ENCODE measurements at regions not wholly inside any gene's neighbourhood (a gene's known extent, or its start where the extent isn't known, plus 50 kb on each side); places are given as distances from the start of the nearest gene placed in this dataset.

DNA sequence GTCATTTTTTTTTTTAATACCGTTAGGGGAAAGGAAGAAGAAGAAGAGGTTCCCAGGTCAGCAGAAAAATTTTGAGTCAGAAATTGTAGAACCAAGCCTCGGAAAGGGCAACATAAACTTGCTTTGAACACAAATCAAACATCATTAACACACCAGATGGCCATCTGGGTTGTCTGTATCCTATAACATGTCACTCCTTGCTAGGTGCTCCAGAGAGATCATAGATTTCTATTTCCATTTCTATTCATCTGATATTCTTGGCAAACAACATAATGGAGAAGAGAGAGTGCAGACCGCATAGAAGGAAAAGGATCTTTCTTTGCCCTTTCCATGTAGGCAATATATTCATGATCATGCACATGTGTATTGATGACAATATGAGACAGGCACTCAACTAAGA is 129.5 kb upstream of the STT3B start:
- TF ChIP-seq, protein P1, sequence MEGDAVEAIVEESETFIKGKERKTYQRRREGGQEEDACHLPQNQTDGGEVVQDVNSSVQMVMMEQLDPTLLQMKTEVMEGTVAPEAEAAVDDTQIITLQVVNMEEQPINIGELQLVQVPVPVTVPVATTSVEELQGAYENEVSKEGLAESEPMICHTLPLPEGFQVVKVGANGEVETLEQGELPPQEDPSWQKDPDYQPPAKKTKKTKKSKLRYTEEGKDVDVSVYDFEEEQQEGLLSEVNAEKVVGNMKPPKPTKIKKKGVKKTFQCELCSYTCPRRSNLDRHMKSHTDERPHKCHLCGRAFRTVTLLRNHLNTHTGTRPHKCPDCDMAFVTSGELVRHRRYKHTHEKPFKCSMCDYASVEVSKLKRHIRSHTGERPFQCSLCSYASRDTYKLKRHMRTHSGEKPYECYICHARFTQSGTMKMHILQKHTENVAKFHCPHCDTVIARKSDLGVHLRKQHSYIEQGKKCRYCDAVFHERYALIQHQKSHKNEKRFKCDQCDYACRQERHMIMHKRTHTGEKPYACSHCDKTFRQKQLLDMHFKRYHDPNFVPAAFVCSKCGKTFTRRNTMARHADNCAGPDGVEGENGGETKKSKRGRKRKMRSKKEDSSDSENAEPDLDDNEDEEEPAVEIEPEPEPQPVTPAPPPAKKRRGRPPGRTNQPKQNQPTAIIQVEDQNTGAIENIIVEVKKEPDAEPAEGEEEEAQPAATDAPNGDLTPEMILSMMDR (IDR thresholded peaks at IDR 0.05; ENCODE audit: insufficient read depth, low read depth, low read length, missing control alignments) = no peak
- no peak for DNase-seq (ENCODE audit: low read depth)
- H3K4me3 ChIP-seq (ENCODE audit: low read length) = no peak overlapping the region

GRCh38 chr3:31404871-31405270 is 127.9 kb upstream of the STT3B start:
- no peak overlapping the region for H3K4me3 ChIP-seq (ENCODE audit: low read length)
- no peak for DNase-seq (ENCODE audit: low read depth)
- TF ChIP-seq, protein P1 (IDR thresholded peaks at IDR 0.05; ENCODE audit: insufficient read depth, low read depth, low read length, missing control alignments) = no peak

DNA sequence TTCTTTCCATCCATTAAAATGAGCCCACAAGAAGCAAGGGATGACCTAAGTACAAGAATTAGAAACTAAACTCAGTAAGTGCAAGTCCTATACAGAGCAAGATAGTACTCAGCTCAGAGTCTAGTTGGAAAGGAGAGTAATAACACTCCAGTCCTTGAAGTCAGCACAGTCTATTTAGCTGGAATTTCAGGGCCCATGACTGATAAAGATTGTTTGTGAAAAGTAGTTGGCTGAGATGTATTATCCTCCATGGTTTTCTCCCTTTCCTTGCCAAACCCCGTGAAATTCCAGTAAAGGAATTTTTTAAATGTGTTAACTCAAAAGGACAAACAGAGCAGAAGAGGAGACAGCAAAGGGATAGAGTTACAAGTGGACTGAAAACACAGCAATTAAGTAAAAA is 127.2 kb upstream of the STT3B start:
- H3K4me3 ChIP-seq (ENCODE audit: low read length) = no peak overlapping the region
- DNase-seq (ENCODE audit: low read depth) = no peak
- TF ChIP-seq, protein P1 (IDR thresholded peaks at IDR 0.05; ENCODE audit: insufficient read depth, low read depth, low read length, missing control alignments) = no peak

DNA sequence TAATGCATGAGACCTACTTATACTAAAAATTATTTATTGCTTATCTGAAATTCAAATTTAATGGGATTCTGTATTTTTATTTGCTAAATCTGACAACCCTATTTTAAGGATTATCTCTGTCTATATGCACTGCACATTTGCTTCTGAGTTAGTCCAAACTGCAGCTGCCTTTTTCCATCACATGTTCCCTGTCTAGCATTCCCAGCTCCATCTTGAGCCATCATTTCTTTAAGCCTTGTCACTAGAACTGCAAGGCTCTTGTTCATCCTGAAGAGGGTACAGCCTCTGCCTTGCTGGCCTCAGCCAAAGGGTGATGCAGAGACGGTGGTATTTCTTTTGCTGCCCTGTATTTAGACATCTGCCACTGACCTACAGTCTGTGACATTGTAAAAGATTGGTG is 125.8 kb upstream of the STT3B start:
- TF ChIP-seq, protein P1 (IDR thresholded peaks at IDR 0.05; ENCODE audit: insufficient read depth, low read depth, low read length, missing control alignments) = no peak
- DNase-seq (ENCODE audit: low read depth) = no peak
- no peak overlapping the region for H3K4me3 ChIP-seq (ENCODE audit: low read length)

DNA sequence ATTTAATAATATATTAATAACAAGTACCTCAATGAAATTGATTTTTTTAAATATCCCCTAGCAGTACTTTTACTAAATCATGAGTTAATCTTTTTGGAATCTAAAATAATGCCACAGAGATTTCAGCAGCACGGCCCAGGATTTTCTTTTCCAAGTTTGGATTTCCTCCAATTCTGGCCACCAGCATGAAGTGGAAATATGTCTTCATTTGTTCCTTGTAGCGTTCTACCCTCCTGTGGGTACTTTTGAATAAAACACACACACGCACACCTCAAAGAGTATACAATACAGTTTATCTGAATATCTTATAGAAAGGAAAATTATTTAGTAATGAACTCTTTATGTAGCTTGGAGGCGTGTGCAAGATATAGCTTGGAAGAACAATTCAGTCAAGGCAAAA is 125.1 kb upstream of the STT3B start:
- TF ChIP-seq, protein P1 (IDR thresholded peaks at IDR 0.05; ENCODE audit: insufficient read depth, low read depth, low read length, missing control alignments) = no peak
- no peak overlapping the region for H3K4me3 ChIP-seq (ENCODE audit: low read length)
- no peak for DNase-seq (ENCODE audit: low read depth)

DNA sequence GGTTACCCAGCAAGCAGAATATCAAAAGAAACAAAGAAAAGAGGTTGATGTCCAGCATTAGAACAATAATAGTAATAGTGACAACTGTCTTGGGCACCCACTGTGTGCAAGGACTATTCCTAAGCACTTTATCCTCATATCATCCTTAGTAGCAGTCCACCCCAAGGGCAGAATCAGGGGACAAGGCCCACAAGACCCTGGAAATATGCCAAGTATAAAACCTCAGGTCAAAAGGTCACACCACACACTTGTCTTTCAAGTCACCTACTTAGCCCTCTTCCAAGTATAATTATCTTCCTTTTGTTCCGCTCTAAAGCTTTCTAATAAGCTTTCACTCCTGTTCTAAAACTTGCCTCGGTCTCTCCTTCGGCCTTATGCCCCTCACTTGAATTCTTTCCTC is 124.0 kb upstream of the STT3B start:
- TF ChIP-seq, protein P1 (IDR thresholded peaks at IDR 0.05; ENCODE audit: insufficient read depth, low read depth, low read length, missing control alignments) = no peak
- H3K4me3 ChIP-seq (ENCODE audit: low read length) = no peak overlapping the region
- no peak for DNase-seq (ENCODE audit: low read depth)

DNA sequence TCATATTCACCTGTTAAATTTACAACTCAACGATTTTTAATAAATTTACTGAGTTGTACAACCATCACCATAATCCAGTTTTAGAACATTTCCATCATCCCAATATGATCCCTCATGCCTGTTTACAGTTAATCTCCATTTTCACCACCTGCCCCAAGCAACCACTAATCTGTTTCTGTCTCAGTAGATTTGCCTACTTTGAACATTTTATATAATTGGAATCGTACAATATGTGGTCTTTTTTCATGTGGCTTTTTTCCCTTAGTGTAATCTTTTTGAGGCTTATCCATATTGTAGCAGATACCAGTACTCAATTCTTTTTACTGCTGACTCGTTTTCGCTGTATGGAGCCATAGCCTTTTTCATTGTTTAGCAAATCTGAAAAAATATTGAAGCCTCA is 123.3 kb upstream of the STT3B start:
- no peak for DNase-seq (ENCODE audit: low read depth)
- no peak overlapping the region for H3K4me3 ChIP-seq (ENCODE audit: low read length)
- TF ChIP-seq, protein P1 (IDR thresholded peaks at IDR 0.05; ENCODE audit: insufficient read depth, low read depth, low read length, missing control alignments) = no peak

All from epithelial cell of esophagus (primary cell).